WTC11 (cell line): ENCODE measurements at regions not wholly inside any gene's neighbourhood (a gene's known extent, or its start where the extent isn't known, plus 50 kb on each side); places are given as distances from the start of the nearest gene placed in this dataset.

Experiments used
- CREB1 ChIP-seq: sonication (generic); formaldehyde crosslinking; IDR thresholded peaks from 2 replicates; pipeline ENCODE4 v1.8.0; 2023; ENCODE audit warnings: mild to moderate bottlenecking, missing genetic modification reagents
- CREM ChIP-seq: sonication (generic); formaldehyde crosslinking; IDR thresholded peaks from 2 replicates; pipeline ENCODE4 v1.8.1; 2022; ENCODE audit warnings: mild to moderate bottlenecking, missing genetic modification reagents, moderate library complexity
- NFE2L1 ChIP-seq: sonication (generic); formaldehyde crosslinking; IDR thresholded peaks from 2 replicates; pipeline ENCODE4 v1.8.1; 2023; ENCODE audit warnings: missing genetic modification reagents
- ZNF121 ChIP-seq: sonication (generic); formaldehyde crosslinking; IDR thresholded peaks from 2 replicates; pipeline ENCODE4 v1.8.0; 2023; ENCODE audit warnings: missing genetic modification reagents
- ZNF317 ChIP-seq: sonication (generic); formaldehyde crosslinking; IDR thresholded peaks from 2 replicates; pipeline ENCODE4 v1.8.1; 2023; ENCODE audit warnings: low read depth, mild to moderate bottlenecking, moderate library complexity, missing genetic modification reagents, borderline replicate concordance
- TF ChIP-seq, protein P1 (sequence below): fragments of 200-600 bp; IDR thresholded peaks from 2 replicates; pipeline ENCODE4 v1.8.0; 2022; ENCODE audit warnings: antibody characterized with exemption
- TF ChIP-seq, protein P2 (sequence below): sonication (generic); formaldehyde crosslinking; IDR thresholded peaks from 2 replicates; pipeline ENCODE4 v1.8.0; 2023; ENCODE audit warnings: missing genetic modification reagents
- TF ChIP-seq, protein P3 (sequence below): sonication (generic); formaldehyde crosslinking; IDR thresholded peaks from 2 replicates; pipeline ENCODE4 v1.8.1; 2023; ENCODE audit warnings: mild to moderate bottlenecking, missing genetic modification reagents, borderline replicate concordance
- TF ChIP-seq, protein P4 (sequence below): sonication (generic); formaldehyde crosslinking; IDR thresholded peaks from 2 replicates; pipeline ENCODE4 v1.8.0; 2022; ENCODE audit warnings: mild to moderate bottlenecking, missing genetic modification reagents
- TF ChIP-seq, protein P5 (sequence below): sonication (generic); formaldehyde crosslinking; IDR thresholded peaks from 2 replicates; pipeline ENCODE4 v1.8.1; 2022; ENCODE audit warnings: low read depth, missing genetic modification reagents, borderline replicate concordance

DNA sequence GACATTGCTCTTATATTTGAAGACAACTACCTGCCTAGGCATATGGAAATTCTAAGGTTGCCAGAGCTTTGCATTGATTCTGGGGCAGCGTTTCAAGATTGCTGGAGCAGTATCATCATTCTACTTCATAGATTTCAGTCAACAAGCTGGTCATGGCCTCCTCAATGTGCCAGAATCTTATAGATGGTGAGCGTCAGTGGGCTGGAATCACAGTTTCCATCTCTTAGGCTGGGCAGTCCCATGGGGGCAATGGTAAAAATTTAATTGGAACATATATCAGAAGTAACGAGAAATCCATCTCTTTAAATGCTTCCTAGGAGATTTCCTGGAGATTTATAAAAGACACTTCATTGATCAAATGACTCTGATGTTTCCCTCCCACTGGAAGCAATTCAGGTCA, 258.3 kb downstream of the SV2B start:
- TF ChIP-seq, protein P1, sequence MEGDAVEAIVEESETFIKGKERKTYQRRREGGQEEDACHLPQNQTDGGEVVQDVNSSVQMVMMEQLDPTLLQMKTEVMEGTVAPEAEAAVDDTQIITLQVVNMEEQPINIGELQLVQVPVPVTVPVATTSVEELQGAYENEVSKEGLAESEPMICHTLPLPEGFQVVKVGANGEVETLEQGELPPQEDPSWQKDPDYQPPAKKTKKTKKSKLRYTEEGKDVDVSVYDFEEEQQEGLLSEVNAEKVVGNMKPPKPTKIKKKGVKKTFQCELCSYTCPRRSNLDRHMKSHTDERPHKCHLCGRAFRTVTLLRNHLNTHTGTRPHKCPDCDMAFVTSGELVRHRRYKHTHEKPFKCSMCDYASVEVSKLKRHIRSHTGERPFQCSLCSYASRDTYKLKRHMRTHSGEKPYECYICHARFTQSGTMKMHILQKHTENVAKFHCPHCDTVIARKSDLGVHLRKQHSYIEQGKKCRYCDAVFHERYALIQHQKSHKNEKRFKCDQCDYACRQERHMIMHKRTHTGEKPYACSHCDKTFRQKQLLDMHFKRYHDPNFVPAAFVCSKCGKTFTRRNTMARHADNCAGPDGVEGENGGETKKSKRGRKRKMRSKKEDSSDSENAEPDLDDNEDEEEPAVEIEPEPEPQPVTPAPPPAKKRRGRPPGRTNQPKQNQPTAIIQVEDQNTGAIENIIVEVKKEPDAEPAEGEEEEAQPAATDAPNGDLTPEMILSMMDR: no peak
- no peak for TF ChIP-seq ZNF121 (CRISPR knock-in tag)
- TF ChIP-seq NFE2L1: no peak
- TF ChIP-seq CREM: no peak
- TF ChIP-seq, protein P2, sequence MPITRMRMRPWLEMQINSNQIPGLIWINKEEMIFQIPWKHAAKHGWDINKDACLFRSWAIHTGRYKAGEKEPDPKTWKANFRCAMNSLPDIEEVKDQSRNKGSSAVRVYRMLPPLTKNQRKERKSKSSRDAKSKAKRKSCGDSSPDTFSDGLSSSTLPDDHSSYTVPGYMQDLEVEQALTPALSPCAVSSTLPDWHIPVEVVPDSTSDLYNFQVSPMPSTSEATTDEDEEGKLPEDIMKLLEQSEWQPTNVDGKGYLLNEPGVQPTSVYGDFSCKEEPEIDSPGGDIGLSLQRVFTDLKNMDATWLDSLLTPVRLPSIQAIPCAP (CRISPR knock-in tag): no peak
- TF ChIP-seq, protein P3, sequence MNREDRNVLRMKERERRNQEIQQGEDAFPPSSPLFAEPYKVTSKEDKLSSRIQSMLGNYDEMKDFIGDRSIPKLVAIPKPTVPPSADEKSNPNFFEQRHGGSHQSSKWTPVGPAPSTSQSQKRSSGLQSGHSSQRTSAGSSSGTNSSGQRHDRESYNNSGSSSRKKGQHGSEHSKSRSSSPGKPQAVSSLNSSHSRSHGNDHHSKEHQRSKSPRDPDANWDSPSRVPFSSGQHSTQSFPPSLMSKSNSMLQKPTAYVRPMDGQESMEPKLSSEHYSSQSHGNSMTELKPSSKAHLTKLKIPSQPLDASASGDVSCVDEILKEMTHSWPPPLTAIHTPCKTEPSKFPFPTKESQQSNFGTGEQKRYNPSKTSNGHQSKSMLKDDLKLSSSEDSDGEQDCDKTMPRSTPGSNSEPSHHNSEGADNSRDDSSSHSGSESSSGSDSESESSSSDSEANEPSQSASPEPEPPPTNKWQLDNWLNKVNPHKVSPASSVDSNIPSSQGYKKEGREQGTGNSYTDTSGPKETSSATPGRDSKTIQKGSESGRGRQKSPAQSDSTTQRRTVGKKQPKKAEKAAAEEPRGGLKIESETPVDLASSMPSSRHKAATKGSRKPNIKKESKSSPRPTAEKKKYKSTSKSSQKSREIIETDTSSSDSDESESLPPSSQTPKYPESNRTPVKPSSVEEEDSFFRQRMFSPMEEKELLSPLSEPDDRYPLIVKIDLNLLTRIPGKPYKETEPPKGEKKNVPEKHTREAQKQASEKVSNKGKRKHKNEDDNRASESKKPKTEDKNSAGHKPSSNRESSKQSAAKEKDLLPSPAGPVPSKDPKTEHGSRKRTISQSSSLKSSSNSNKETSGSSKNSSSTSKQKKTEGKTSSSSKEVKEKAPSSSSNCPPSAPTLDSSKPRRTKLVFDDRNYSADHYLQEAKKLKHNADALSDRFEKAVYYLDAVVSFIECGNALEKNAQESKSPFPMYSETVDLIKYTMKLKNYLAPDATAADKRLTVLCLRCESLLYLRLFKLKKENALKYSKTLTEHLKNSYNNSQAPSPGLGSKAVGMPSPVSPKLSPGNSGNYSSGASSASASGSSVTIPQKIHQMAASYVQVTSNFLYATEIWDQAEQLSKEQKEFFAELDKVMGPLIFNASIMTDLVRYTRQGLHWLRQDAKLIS: no peak
- no peak for TF ChIP-seq ZNF317 (CRISPR knock-in tag)
- TF ChIP-seq, protein P4, sequence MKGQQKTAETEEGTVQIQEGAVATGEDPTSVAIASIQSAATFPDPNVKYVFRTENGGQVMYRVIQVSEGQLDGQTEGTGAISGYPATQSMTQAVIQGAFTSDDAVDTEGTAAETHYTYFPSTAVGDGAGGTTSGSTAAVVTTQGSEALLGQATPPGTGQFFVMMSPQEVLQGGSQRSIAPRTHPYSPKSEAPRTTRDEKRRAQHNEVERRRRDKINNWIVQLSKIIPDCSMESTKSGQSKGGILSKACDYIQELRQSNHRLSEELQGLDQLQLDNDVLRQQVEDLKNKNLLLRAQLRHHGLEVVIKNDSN (CRISPR knock-in tag): no peak
- TF ChIP-seq, protein P5, sequence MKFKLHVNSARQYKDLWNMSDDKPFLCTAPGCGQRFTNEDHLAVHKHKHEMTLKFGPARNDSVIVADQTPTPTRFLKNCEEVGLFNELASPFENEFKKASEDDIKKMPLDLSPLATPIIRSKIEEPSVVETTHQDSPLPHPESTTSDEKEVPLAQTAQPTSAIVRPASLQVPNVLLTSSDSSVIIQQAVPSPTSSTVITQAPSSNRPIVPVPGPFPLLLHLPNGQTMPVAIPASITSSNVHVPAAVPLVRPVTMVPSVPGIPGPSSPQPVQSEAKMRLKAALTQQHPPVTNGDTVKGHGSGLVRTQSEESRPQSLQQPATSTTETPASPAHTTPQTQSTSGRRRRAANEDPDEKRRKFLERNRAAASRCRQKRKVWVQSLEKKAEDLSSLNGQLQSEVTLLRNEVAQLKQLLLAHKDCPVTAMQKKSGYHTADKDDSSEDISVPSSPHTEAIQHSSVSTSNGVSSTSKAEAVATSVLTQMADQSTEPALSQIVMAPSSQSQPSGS: no peak
- no peak for TF ChIP-seq CREB1 (CRISPR knock-in tag)
